Suppressor macrophage treated with lipopolysaccharide for 4 hours (primary cell): ENCODE measurements at regions not wholly inside any gene's neighbourhood (a gene's known extent, or its start where the extent isn't known, plus 50 kb on each side); places are given as distances from the start of the nearest gene placed in this dataset.
"Not testable (repeated sequence)": the region's sequence is repeated elsewhere in the genome, so short reads cannot be mapped to it uniquely, and the experiment has no call there.

Experiments used
- DNase-seq: peaks from one replicate; pipeline ENCODE4 v3.0.0-alpha.2; 2020

- DNase-seq: no peak
These were observed 1471.3 kb downstream of the CDH11 start for GRCh38 chr16:63650550-63650949.

GRCh38 chr16:63633706-63634445 is 1488.0 kb downstream of the CDH11 start:
- DNase-seq: not testable (repeated sequence)

- DNase-seq: no peak
These were observed 1492.6 kb downstream of the CDH11 start for GRCh38 chr16:63629272-63629671.

GRCh38 chr16:63628812-63629211 is 1493.1 kb downstream of the CDH11 start:
- DNase-seq: no peak

- DNase-seq: no peak
These were observed 1496.7 kb downstream of the CDH11 start for GRCh38 chr16:63625126-63625525.

GRCh38 chr16:63623551-63624039 is 1498.3 kb downstream of the CDH11 start:
- DNase-seq: no peak

GRCh38 chr16:63618896-63619485 is 1502.9 kb downstream of the CDH11 start:
- DNase-seq: no peak

- DNase-seq: no peak
These were observed 1503.7 kb downstream of the CDH11 start for GRCh38 chr16:63617990-63618763.

GRCh38 chr16:63617047-63617989 is 1504.5 kb downstream of the CDH11 start:
- no peak for DNase-seq

- no peak for DNase-seq
These were observed 1507.4 kb downstream of the CDH11 start for GRCh38 chr16:63614429-63614828.

- DNase-seq: no peak
These were observed 1508.2 kb downstream of the CDH11 start for GRCh38 chr16:63613701-63614100.

- DNase-seq: no peak
These were observed 1509.2 kb downstream of the CDH11 start for GRCh38 chr16:63612462-63613227.

GRCh38 chr16:63606778-63607177 is 1515.1 kb downstream of the CDH11 start:
- DNase-seq: no peak

GRCh38 chr16:63602206-63602927 is 1519.5 kb downstream of the CDH11 start:
- no peak for DNase-seq

GRCh38 chr16:63596716-63597115 is 1525.1 kb downstream of the CDH11 start:
- no peak for DNase-seq

- no peak for DNase-seq
These were observed 1529.0 kb downstream of the CDH11 start for GRCh38 chr16:63592852-63593251.

- DNase-seq: no peak
These were observed 1540.3 kb downstream of the CDH11 start for GRCh38 chr16:63581570-63581969.

GRCh38 chr16:63578791-63579190 is 1542.6 kb upstream of the CDH8 start:
- no peak for DNase-seq

- no peak for DNase-seq
These were observed 1541.7 kb upstream of the CDH8 start for GRCh38 chr16:63577891-63578290.

- no peak for DNase-seq
These were observed 1538.8 kb upstream of the CDH8 start for GRCh38 chr16:63575041-63575440.

- no peak for DNase-seq
These were observed 1531.9 kb upstream of the CDH8 start for GRCh38 chr16:63568164-63568563.
